ENCODE measurements at regions not wholly inside any gene's neighbourhood (a gene's known extent, or its start where the extent isn't known, plus 50 kb on each side); places are given as distances from the start of the nearest gene placed in this dataset.

DNA sequence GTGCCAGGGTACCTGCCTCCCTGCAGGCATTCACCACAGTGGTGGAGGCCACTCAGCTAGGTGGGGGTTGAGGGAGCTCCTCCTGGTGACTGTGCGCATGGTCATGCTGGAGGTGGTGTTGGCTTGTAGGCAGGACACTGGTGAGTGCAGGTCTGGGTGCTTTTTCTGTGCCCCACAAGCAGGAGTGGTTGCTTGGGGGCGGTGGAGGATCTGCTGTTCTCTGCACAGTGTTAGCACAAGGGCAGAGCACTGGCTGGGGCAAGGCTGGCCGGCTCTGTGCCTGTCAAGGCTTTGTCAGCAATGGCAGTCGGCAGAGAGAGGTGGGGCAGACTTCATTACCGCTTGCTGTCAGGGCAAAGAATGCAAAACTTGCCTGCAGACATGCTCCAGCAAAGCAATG lies 632.1 kb upstream of the ID4 start:
- WGBS, 2 donors: 59 to 80% methylated on average over 5 of the region's 5 CpGs
- TF ChIP-seq POLR2A (IDR thresholded peaks at IDR 0.05): no peak
- TF ChIP-seq, protein P1, sequence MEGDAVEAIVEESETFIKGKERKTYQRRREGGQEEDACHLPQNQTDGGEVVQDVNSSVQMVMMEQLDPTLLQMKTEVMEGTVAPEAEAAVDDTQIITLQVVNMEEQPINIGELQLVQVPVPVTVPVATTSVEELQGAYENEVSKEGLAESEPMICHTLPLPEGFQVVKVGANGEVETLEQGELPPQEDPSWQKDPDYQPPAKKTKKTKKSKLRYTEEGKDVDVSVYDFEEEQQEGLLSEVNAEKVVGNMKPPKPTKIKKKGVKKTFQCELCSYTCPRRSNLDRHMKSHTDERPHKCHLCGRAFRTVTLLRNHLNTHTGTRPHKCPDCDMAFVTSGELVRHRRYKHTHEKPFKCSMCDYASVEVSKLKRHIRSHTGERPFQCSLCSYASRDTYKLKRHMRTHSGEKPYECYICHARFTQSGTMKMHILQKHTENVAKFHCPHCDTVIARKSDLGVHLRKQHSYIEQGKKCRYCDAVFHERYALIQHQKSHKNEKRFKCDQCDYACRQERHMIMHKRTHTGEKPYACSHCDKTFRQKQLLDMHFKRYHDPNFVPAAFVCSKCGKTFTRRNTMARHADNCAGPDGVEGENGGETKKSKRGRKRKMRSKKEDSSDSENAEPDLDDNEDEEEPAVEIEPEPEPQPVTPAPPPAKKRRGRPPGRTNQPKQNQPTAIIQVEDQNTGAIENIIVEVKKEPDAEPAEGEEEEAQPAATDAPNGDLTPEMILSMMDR (IDR thresholded peaks at IDR 0.05): no peak
- H3K4me3 ChIP-seq (ENCODE audit: low read depth, poor library complexity, severe bottlenecking): no peak overlapping the region
- intact Hi-C loops (cut with DNase I; ENCODE audit: low total_unique reads): no loop called here
- DNase-seq (ENCODE audit: low spot score in 2 of 2): no peak

DNA sequence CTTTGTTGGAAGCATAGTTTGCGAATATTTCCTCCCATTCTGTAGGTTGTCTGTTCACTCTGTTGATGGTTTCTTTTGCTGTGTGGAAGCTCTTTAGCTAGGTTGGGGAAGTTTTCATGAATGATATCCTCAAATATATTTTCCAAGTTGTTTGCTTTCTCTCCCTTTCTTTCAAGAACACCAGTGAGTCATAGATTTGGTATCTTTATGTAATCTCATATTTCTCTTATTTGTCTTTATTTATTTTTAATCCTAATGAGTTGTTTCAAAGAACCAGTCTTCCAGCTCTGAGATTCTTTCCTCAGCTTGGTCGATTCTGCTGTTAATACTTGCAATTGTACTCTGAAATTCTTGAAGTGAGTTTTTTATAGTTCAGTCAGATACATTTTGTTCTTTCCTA lies 628.0 kb upstream of the ID4 start:
- no peak for TF ChIP-seq POLR2A (IDR thresholded peaks at IDR 0.05)
- TF ChIP-seq, protein P1 (IDR thresholded peaks at IDR 0.05): no peak
- WGBS, 2 donors: 70 to 78% methylated on average over 2 of the region's 2 CpGs
- intact Hi-C loops (cut with DNase I; ENCODE audit: low total_unique reads): no loop called here
- no peak overlapping the region for H3K4me3 ChIP-seq (ENCODE audit: low read depth, poor library complexity, severe bottlenecking)
- no peak for DNase-seq (ENCODE audit: low spot score in 2 of 2)

DNA sequence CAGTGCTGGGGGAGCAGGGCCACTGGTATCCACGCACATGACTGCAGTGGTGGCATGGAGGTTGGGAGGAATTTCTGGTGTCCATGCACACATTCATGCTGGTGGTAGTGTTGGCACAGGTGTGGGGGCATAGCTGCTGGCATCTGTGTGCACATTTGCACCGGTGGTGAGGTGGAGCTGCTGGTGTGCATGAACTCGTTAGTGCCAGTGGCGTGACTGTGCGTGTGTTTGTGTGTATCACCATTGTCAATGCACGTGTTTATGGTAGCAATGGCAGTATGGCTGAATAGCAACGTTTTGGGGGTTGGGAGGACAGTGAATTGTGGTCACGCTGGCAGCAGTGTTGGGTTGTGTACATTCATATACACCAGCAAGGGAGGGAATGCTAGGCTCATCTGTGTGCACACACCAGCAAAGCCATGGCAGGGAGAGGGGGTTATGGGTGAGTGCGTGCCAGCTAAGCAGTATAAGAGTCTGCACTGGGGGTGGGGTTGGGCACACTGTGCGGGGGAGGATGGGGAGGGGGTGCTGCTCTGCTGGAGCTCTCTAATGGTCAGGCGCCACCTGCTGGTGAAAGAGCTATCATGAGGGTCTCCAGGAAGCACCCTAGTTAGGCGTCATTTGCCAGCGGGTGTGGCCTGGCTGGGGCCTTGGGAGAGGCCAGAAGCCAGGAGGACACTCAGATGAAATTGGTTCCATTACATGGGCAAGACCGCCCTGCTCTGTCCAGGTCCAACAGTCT lies 626.1 kb upstream of the ID4 start:
- intact Hi-C loops (cut with DNase I; ENCODE audit: low total_unique reads): no loop called here
- TF ChIP-seq, protein P1 (IDR thresholded peaks at IDR 0.05): no peak
- no peak overlapping the region for H3K4me3 ChIP-seq (ENCODE audit: low read depth, poor library complexity, severe bottlenecking)
- DNase-seq (ENCODE audit: low spot score in 2 of 2): no peak
- WGBS, 2 donors: 85 to 92% methylated on average over 13 to 14 of the region's 14 CpGs

DNA sequence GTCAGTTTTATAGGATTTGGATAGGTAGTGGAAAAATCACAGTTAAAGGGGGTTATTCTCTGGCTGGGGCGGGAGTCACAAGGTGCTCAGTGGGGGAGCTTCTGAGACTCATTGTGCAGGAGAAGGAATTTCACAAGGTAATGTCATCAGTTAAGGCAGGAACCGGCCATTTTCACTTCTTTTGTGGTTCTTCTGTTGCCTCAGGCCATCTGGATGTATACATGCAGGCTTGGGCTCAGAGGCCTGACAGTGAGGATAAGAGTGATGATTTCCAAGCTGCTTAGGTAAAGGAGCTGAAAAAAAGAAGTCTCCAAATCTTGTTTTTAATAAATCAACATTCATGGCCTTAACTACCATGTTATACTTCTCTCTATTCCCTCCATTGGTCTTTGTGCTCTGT lies 622.9 kb upstream of the ID4 start:
- WGBS, 2 donors: 68 to 69% methylated on average over 2 of the region's 2 CpGs
- no peak for DNase-seq (ENCODE audit: low spot score in 2 of 2)
- TF ChIP-seq POLR2A (IDR thresholded peaks at IDR 0.05): no peak
- TF ChIP-seq, protein P1 (IDR thresholded peaks at IDR 0.05): no peak
- no peak overlapping the region for H3K4me3 ChIP-seq (ENCODE audit: low read depth, poor library complexity, severe bottlenecking)
- intact Hi-C loops (cut with DNase I; ENCODE audit: low total_unique reads): no loop called here

DNA sequence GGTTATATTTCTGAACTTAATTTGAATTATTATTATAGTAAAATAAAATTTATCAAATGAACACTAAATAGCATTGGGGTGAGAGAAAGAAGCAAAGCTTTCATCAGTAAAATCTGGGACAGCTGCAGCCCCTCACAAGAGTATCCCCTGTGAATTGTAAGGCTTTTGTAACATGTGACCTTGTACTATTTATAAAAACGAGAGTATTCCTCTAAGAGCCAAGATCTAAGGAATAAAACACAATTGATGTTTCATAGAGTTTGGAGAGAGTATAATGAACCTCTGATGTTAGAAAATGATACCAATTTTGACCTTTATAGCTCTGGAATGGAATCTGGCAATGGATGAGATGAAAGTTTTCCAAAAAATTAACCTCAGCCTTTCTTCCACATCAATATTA lies 617.2 kb upstream of the ID4 start:
- TF ChIP-seq, protein P1 (IDR thresholded peaks at IDR 0.05): no peak
- TF ChIP-seq POLR2A (IDR thresholded peaks at IDR 0.05): no peak
- intact Hi-C loops (cut with DNase I; ENCODE audit: low total_unique reads): no loop called here
- H3K4me3 ChIP-seq (ENCODE audit: low read depth, poor library complexity, severe bottlenecking): no peak overlapping the region
- DNase-seq (ENCODE audit: low spot score in 2 of 2): no peak
- 30 to 37% methylated on average over 1 of the region's 1 CpG for WGBS, 2 donors

All from lower leg skin (tissue), 4 donors.